ENCODE measurements at regions not wholly inside any gene's neighbourhood (a gene's known extent, or its start where the extent isn't known, plus 50 kb on each side); places are given as distances from the start of the nearest gene placed in this dataset.

DNA sequence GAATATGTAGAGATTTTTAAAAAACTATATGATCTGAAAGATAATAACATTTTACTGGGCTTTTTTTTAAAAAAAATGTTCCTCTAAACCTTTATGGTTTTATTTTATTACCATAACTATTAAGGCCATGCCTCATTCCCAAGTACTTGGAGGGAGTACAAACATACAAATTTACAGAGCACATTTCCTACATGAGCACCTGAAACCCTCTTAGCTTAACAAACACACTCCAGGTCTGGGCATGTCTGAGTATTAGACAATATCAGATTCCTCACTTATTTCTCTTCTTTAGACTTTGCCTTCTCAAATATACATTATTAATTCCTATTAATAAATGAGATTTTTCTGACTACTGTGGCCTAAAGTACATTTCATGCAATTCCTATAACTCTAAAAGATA, 319.2 kb downstream of the SLCO4C1 start:
- CTCF ChIA-PET (ENCODE audit: low intra/inter-chr PET ratio): no interaction called here
- in situ Hi-C loops (cut with MboI) (no loop called here), intact Hi-C loops (cut with micrococcal nuclease) (no loop called here)
- Histone ChIP-seq H3K4me1 (replicated peaks in 1 of 2; ENCODE audit: control insufficient read depth in 2 of 2, insufficient read depth in 2 of 2, low read length in 2 of 2) (no peaks in the 10 kb centered on the region), H3K9me3 (replicated peaks; ENCODE audit: control insufficient read depth, insufficient read depth, low read depth, low read length) (no peaks in the 10 kb centered on the region), H3K9me1 (ENCODE audit: control insufficient read depth, insufficient read depth, low read length) (no peaks in the 10 kb centered on the region), H3K79me2 (ENCODE audit: control insufficient read depth, insufficient read depth, low read length) (no peaks in the 10 kb centered on the region), H3K4me3 (no peak overlapping the region), H3K36me3 (ENCODE audit: control insufficient read depth, insufficient read depth, low read length) (no peaks in the 10 kb centered on the region), H4K20me1 (replicated peaks; ENCODE audit: control insufficient read depth, insufficient read depth, low read length) (no peaks in the 10 kb centered on the region), H3K27me3 (ENCODE audit: control insufficient read depth in 2 of 2, insufficient read depth in 2 of 2, low read length in 2 of 2) (no peaks in the 10 kb centered on the region), H2AFZ (ENCODE audit: low read depth, low read length) (no peak overlapping the region), H3K27ac (ENCODE audit: extremely low read depth, low read depth, low read length) (no peak overlapping the region), H3K9ac (ENCODE audit: insufficient read depth in 1 of 2, low read depth in 2 of 2, low read length in 2 of 2) (no peak overlapping the region), H3K4me2 (ENCODE audit: insufficient read depth, low read length) (no peak overlapping the region)
- BruUV-seq (replicated peaks): no TSS peak
- no peak for DNase-seq (ENCODE audit: extremely low read depth in 1 of 4, low spot score in 3 of 4)
- POLR2A ChIA-PET: no interaction called here
- no peak for FAIRE-seq
- ATAC-seq: no peak
- TF ChIP-seq DIDO1 (tag; IDR thresholded peaks at IDR 0.05; ENCODE audit: low read depth) (no peak), ZKSCAN1 (IDR thresholded peaks at IDR 0.05; ENCODE audit: low read depth, low read length) (no peak), HDAC2 (IDR thresholded peaks at IDR 0.05) (no peak), ZC3H4 (CRISPR knock-in tag; IDR thresholded peaks at IDR 0.05; ENCODE audit: borderline replicate concordance) (no peak), ZNF174 (CRISPR knock-in tag; IDR thresholded peaks at IDR 0.05) (no peak), TGIF2 (CRISPR knock-in tag; IDR thresholded peaks at IDR 0.05) (no peak), MAFG (tag; conservative IDR thresholded peaks at IDR 0.05) (no peak)
- TF ChIP-seq, protein P1, sequence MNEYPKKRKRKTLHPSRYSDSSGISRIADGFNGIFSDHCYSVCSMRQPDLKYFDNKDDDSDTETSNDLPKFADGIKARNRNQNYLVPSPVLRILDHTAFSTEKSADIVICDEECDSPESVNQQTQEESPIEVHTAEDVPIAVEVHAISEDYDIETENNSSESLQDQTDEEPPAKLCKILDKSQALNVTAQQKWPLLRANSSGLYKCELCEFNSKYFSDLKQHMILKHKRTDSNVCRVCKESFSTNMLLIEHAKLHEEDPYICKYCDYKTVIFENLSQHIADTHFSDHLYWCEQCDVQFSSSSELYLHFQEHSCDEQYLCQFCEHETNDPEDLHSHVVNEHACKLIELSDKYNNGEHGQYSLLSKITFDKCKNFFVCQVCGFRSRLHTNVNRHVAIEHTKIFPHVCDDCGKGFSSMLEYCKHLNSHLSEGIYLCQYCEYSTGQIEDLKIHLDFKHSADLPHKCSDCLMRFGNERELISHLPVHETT (CRISPR knock-in tag; conservative IDR thresholded peaks at IDR 0.05 in 1 of 2, IDR thresholded peaks at IDR 0.05 in 1 of 2): no peak
- TF ChIP-seq, protein P2, sequence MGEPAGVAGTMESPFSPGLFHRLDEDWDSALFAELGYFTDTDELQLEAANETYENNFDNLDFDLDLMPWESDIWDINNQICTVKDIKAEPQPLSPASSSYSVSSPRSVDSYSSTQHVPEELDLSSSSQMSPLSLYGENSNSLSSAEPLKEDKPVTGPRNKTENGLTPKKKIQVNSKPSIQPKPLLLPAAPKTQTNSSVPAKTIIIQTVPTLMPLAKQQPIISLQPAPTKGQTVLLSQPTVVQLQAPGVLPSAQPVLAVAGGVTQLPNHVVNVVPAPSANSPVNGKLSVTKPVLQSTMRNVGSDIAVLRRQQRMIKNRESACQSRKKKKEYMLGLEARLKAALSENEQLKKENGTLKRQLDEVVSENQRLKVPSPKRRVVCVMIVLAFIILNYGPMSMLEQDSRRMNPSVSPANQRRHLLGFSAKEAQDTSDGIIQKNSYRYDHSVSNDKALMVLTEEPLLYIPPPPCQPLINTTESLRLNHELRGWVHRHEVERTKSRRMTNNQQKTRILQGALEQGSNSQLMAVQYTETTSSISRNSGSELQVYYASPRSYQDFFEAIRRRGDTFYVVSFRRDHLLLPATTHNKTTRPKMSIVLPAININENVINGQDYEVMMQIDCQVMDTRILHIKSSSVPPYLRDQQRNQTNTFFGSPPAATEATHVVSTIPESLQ (CRISPR knock-in tag; IDR thresholded peaks at IDR 0.05): no peak
- TF ChIP-seq, protein P3, sequence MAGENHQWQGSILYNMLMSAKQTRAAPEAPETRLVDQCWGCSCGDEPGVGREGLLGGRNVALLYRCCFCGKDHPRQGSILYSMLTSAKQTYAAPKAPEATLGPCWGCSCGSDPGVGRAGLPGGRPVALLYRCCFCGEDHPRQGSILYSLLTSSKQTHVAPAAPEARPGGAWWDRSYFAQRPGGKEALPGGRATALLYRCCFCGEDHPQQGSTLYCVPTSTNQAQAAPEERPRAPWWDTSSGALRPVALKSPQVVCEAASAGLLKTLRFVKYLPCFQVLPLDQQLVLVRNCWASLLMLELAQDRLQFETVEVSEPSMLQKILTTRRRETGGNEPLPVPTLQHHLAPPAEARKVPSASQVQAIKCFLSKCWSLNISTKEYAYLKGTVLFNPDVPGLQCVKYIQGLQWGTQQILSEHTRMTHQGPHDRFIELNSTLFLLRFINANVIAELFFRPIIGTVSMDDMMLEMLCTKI (IDR thresholded peaks at IDR 0.05; ENCODE audit: partially characterized antibody): no peak
- TF ChIP-seq, protein P4, sequence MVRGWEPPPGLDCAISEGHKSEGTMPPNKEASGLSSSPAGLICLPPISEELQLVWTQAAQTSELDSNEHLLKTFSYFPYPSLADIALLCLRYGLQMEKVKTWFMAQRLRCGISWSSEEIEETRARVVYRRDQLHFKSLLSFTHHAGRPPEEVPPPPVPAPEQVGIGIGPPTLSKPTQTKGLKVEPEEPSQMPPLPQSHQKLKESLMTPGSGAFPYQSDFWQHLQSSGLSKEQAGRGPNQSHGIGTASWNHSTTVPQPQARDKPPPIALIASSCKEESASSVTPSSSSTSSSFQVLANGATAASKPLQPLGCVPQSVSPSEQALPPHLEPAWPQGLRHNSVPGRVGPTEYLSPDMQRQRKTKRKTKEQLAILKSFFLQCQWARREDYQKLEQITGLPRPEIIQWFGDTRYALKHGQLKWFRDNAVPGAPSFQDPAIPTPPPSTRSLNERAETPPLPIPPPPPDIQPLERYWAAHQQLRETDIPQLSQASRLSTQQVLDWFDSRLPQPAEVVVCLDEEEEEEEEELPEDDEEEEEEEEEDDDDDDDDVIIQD (CRISPR knock-in tag; IDR thresholded peaks at IDR 0.05): no peak
- TF ChIP-seq, protein P5, sequence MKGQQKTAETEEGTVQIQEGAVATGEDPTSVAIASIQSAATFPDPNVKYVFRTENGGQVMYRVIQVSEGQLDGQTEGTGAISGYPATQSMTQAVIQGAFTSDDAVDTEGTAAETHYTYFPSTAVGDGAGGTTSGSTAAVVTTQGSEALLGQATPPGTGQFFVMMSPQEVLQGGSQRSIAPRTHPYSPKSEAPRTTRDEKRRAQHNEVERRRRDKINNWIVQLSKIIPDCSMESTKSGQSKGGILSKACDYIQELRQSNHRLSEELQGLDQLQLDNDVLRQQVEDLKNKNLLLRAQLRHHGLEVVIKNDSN (CRISPR knock-in tag; IDR thresholded peaks at IDR 0.05): no peak
- TF ChIP-seq, protein P6, sequence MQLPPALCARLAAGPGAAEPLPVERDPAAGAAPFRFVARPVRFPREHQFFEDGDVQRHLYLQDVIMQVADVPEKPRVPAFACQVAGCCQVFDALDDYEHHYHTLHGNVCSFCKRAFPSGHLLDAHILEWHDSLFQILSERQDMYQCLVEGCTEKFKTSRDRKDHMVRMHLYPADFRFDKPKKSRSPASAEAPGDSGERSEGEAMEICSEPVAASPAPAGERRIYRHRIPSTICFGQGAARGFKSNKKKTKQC (CRISPR knock-in tag; IDR thresholded peaks at IDR 0.05): no peak
- TF ChIP-seq, protein P7, sequence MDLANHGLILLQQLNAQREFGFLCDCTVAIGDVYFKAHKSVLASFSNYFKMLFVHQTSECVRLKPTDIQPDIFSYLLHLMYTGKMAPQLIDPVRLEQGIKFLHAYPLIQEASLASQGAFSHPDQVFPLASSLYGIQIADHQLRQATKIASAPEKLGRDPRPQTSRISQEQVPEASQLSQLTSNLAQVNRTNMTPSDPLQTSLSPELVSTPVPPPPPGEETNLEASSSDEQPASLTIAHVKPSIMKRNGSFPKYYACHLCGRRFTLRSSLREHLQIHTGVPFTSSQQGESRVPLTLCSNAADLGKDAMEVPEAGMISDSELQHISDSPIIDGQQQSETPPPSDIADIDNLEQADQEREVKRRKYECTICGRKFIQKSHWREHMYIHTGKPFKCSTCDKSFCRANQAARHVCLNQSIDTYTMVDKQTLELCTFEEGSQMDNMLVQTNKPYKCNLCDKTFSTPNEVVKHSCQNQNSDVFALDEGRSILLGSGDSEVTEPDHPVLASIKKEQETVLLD (IDR thresholded peaks at IDR 0.05): no peak

All from K562 (cell line).